GM13976 (cell line): ENCODE measurements at regions not wholly inside any gene's neighbourhood (a gene's known extent, or its start where the extent isn't known, plus 50 kb on each side); places are given as distances from the start of the nearest gene placed in this dataset.

ENCODE experiments used
- DNase-seq: peaks from one replicate; pipeline ENCODE4 v3.0.0; 2012; ENCODE audit warnings: low spot score
- CTCF ChIP-seq: IDR thresholded peaks from 2 replicates; pipeline ENCODE4 v1.5.1; 2012; ENCODE audit warnings: borderline replicate concordance, mild to moderate bottlenecking; ENCODE audit not compliant: insufficient read depth; ENCODE audit errors: extremely low read depth, missing control alignments, control extremely low read depth
- in situ Hi-C: fragments of 300-500 bp; cut with MboI; formaldehyde crosslinking; loops from one replicate; pipeline ENCODE4 v1.12.0; 2022; ENCODE audit warnings: low sequenced_read_pairs, mixed read lengths, inconsistent platforms; ENCODE audit not compliant: unreplicated experiment

DNA sequence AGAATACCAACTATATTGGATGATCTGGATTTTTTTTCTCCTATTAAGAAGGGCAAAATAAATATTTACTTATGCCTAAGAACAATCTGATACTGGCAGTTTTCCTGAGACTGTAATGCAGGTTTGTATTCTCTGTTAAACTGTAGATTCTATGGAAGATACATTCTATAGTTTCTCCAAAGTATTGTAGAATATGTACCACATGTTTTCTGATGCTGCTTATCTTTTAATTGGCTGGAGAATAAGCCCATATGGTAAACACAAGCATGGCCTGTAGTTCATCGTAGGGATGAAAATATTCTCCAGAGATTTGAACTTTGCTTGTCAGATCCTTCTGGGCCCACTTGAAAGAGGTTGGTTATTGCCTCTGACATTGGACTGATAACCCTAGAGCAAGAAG is 99.1 kb downstream of the CENPW start:
- no peak for TF ChIP-seq CTCF
- no peak for DNase-seq
- in situ Hi-C loops: no loop called here

GRCh38 chr6:126440923-126441322 is 101.0 kb downstream of the CENPW start:
- no peak for TF ChIP-seq CTCF
- DNase-seq: no peak
- in situ Hi-C loops: no loop called here

- in situ Hi-C loops: no loop called here
- no peak for TF ChIP-seq CTCF
- DNase-seq: no peak
Observed at GRCh38 chr6:126444659-126445273, 104.9 kb downstream of the CENPW start.

DNA sequence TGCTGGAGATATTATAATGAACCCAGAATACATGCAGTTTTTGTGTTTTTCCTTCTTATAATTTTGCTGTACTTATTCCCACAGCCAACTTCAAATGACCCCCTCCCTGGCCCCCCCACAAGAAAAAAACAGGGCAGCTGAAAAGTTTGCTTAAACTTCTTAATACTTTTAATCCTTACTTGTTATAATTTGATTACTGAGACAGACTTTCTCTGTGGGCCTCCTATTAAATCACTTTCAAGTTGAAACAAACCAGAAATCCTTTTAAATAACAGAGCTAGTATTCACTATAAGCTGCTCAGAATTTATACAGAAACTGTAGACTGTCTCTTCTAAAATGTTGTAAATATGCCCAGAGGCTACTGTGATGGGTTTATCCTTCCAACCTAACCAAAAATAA is 106.3 kb downstream of the CENPW start:
- DNase-seq: no peak
- in situ Hi-C loops: no loop called here
- TF ChIP-seq CTCF: no peak

DNA sequence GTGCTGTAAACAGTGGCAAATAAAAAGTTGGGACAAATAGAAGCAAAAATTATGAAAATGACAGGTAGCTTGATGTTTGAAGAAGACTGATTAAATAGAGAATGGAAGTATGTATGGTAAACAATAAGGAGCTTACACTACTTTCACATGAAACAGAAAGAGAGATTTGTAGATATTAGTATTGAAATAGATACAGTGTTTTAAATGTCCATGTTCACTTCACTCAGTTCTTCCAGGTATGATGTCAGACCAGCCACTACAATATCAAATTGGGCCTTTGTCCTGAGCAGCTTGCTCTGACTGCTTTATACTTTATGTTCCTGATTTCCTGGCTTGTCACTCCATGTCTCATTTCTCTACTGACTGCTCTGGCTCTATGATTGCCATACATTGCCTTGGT is 107.5 kb downstream of the CENPW start:
- TF ChIP-seq CTCF: no peak
- in situ Hi-C loops: no loop called here
- no peak for DNase-seq

- no peak for TF ChIP-seq CTCF
Observed at GRCh38 chr6:126461045-126461444, 121.1 kb downstream of the CENPW start.

More at GRCh38 chr6:126461045-126461444, 121.1 kb downstream of the CENPW start:
- no peak for DNase-seq
- in situ Hi-C loops: no loop called here
